Coronary artery (tissue), 2 donors: ENCODE measurements at regions not wholly inside any gene's neighbourhood (a gene's known extent, or its start where the extent isn't known, plus 50 kb on each side); places are given as distances from the start of the nearest gene placed in this dataset.

Experiments used
- DNase-seq: peaks from one replicate; pipeline ENCODE4 v3.0.0-alpha.2; 2017; ENCODE audit warnings: low spot score
- H3K27ac ChIP-seq, 2 donors: fragments of 200-600 bp; sonication (generic); one replicate each; pipeline ENCODE4 v1.5.1; 2016 to 2019
- H3K4me3 ChIP-seq: fragments of 200-600 bp; sonication (generic); 2 replicates; pipeline ENCODE4 v1.5.1; 2016; ENCODE audit warnings: mild to moderate bottlenecking, moderate library complexity
- CTCF ChIP-seq: fragments of 200-600 bp; sonication (generic); IDR thresholded peaks from one replicate; pipeline ENCODE4 v1.5.1; 2019; ENCODE audit warnings: antibody characterized with exemption

- Histone ChIP-seq H3K4me3 (no peak overlapping the region), H3K27ac (no peak overlapping the region)
- no peak for TF ChIP-seq CTCF
- DNase-seq: no peak
Observed at GRCh38 chr4:7141151-7141834, 51.0 kb upstream of the SORCS2 start.

- no peak for DNase-seq
- no peak overlapping the region for H3K27ac ChIP-seq
- no peak overlapping the region for H3K4me3 ChIP-seq
- TF ChIP-seq CTCF: no peak
Observed at GRCh38 chr4:7140692-7141069, 51.7 kb upstream of the SORCS2 start.

GRCh38 chr4:7140062-7140691, 52.2 kb upstream of the SORCS2 start:
- no peak overlapping the region for H3K27ac ChIP-seq

GRCh38 chr4:7139167-7139982, 53.0 kb upstream of the SORCS2 start:
- no peak overlapping the region for H3K27ac ChIP-seq
- no peak overlapping the region for H3K4me3 ChIP-seq
- no peak for DNase-seq
- TF ChIP-seq CTCF: no peak

More at GRCh38 chr4:7140062-7140691, 52.2 kb upstream of the SORCS2 start:
- no peak for TF ChIP-seq CTCF
- no peak for DNase-seq
- no peak overlapping the region for H3K4me3 ChIP-seq

GRCh38 chr4:7138223-7139166, 53.8 kb upstream of the SORCS2 start:
- Histone ChIP-seq H3K4me3 (no peak overlapping the region), H3K27ac (no peak overlapping the region)
- TF ChIP-seq CTCF: no peak
- DNase-seq: no peak

- TF ChIP-seq CTCF: no peak
Observed at GRCh38 chr4:7137326-7138200, 54.8 kb upstream of the SORCS2 start.

More at GRCh38 chr4:7137326-7138200, 54.8 kb upstream of the SORCS2 start:
- DNase-seq: no peak
- Histone ChIP-seq H3K27ac (no peak overlapping the region), H3K4me3 (no peak overlapping the region)
